ENCODE measurements at regions not wholly inside any gene's neighbourhood (a gene's known extent, or its start where the extent isn't known, plus 50 kb on each side); places are given as distances from the start of the nearest gene placed in this dataset.

GRCh38 chr3:27010834-27011233 lies 358.3 kb downstream of the NEK10 start:
- no peak overlapping the region for H3K27ac Mint-ChIP-seq
- H3K36me3 Mint-ChIP-seq, result no peaks in the 10 kb centered on the region
- peaks cover 0 to 13% (median 0%) of the 10 kb centered on the region in 11 donors for H3K9me3 Mint-ChIP-seq
- Histone ChIP-seq H3K36me3 (ENCODE audit: control insufficient read depth in 2 of 3, insufficient read depth in 3 of 3, low read length in 3 of 3) (no peaks in the 10 kb centered on the region), H3K27ac (ENCODE audit: low read depth, low read length) (no peak overlapping the region), H3K4me1 (ENCODE audit: control insufficient read depth in 2 of 2, insufficient read depth in 2 of 2, low read length in 2 of 2) (no peaks in the 10 kb centered on the region), H3K4me3 (ENCODE audit: low read length) (no peak overlapping the region), H3K9me3 (ENCODE audit: control insufficient read depth in 2 of 3, low read length in 3 of 3) (no peaks in the 10 kb centered on the region), H3K27me3 (ENCODE audit: control insufficient read depth in 2 of 2, insufficient read depth in 2 of 2, low read length in 2 of 2) (no peaks in the 10 kb centered on the region)
- ATAC-seq (no peak), DNase-seq (no peak)
- ChIA-PET CTCF (no interaction called here), POLR2A (no interaction called here)
- peaks cover 0 to 2% (median 0%) of the 10 kb centered on the region in 7 donors for H3K4me1 Mint-ChIP-seq
- intact Hi-C loops (cut with micrococcal nuclease), result no loop called here
- no peak overlapping the region for H3K4me3 Mint-ChIP-seq
- peaks cover 0 to 8% (median 0%) of the 10 kb centered on the region in 5 donors for H3K27me3 Mint-ChIP-seq

- intact Hi-C loops (cut with micrococcal nuclease), result no loop called here
- no peak overlapping the region for H3K27ac Mint-ChIP-seq
These were observed 347.0 kb downstream of the NEK10 start for GRCh38 chr3:27022096-27022761.

DNA sequence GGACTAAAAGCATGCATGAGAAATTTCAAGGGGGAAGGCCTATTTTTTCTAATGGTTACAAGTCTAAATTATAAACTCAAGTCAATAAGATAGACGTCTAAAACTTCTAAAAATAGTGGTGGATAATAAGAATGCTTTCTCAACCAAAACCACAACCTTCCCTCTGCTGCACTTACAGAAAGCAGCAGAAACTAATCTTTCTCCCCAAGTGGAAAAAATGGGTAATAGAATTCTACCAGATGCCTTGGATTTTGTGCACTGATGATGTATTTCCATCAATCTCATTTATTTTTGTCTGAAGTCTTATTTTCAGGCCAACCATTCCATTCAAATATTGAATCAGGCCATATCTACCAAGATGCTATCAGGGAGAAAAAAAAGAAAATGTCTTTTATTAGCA lies 344.7 kb downstream of the NEK10 start:
- no peaks in the 10 kb centered on the region for H3K36me3 ChIP-seq (ENCODE audit: control insufficient read depth in 2 of 3, insufficient read depth in 3 of 3, low read length in 3 of 3)
- H3K4me3 ChIP-seq (ENCODE audit: low read length), result no peak overlapping the region
- no peak for ATAC-seq
- peaks cover 0 to 14% (median 4%) of the 10 kb centered on the region in 11 donors for H3K9me3 Mint-ChIP-seq
- no peak for DNase-seq
- no peaks in the 10 kb centered on the region for H3K4me1 ChIP-seq (ENCODE audit: control insufficient read depth in 2 of 2, insufficient read depth in 2 of 2, low read length in 2 of 2)
- H3K27me3 ChIP-seq (ENCODE audit: control insufficient read depth in 2 of 2, insufficient read depth in 2 of 2, low read length in 2 of 2), result no peaks in the 10 kb centered on the region
- no peaks in the 10 kb centered on the region for H3K4me1 Mint-ChIP-seq
- intact Hi-C loops (cut with micrococcal nuclease), result no loop called here
- peaks cover 0 to 5% (median 0%) of the 10 kb centered on the region in 5 donors for H3K27me3 Mint-ChIP-seq
- no peaks in the 10 kb centered on the region for H3K36me3 Mint-ChIP-seq
- no peak overlapping the region for H3K27ac Mint-ChIP-seq
- CTCF ChIA-PET, result no interaction called here
- no peak overlapping the region for H3K4me3 Mint-ChIP-seq
- no peak overlapping the region for H3K27ac ChIP-seq (ENCODE audit: low read depth, low read length)
- H3K9me3 ChIP-seq (ENCODE audit: control insufficient read depth in 2 of 3, low read length in 3 of 3), result no peaks in the 10 kb centered on the region
- POLR2A ChIA-PET, result no interaction called here

More at GRCh38 chr3:27022096-27022761, 347.0 kb downstream of the NEK10 start:
- Histone ChIP-seq H3K36me3 (ENCODE audit: control insufficient read depth in 2 of 3, insufficient read depth in 3 of 3, low read length in 3 of 3) (no peaks in the 10 kb centered on the region), H3K9me3 (ENCODE audit: control insufficient read depth in 2 of 3, low read length in 3 of 3) (no peaks in the 10 kb centered on the region), H3K4me3 (ENCODE audit: low read length) (no peak overlapping the region), H3K27ac (ENCODE audit: low read depth, low read length) (no peak overlapping the region), H3K27me3 (ENCODE audit: control insufficient read depth in 2 of 2, insufficient read depth in 2 of 2, low read length in 2 of 2) (no peaks in the 10 kb centered on the region), H3K4me1 (ENCODE audit: control insufficient read depth in 2 of 2, insufficient read depth in 2 of 2, low read length in 2 of 2) (no peaks in the 10 kb centered on the region)
- no peaks in the 10 kb centered on the region for H3K36me3 Mint-ChIP-seq
- ATAC-seq, result no peak
- no peak overlapping the region for H3K4me3 Mint-ChIP-seq
- no peak for DNase-seq
- no peaks in the 10 kb centered on the region for H3K4me1 Mint-ChIP-seq
- ChIA-PET CTCF (interaction anchor here (0.5 kb wide), 1 partner anchor 13 kb away, joined by 3 read pairs; no protein-coding TSS in a partner anchor), POLR2A (no interaction called here)
- no peaks in the 10 kb centered on the region for H3K27me3 Mint-ChIP-seq
- H3K9me3 Mint-ChIP-seq, result peaks cover 0 to 13% (median 3%) of the 10 kb centered on the region in 11 donors

GRCh38 chr3:27025718-27026117 lies 343.5 kb downstream of the NEK10 start:
- H3K4me1 Mint-ChIP-seq, result no peaks in the 10 kb centered on the region
- POLR2A ChIA-PET, result no interaction called here
- Histone ChIP-seq H3K27ac (ENCODE audit: low read depth, low read length) (no peak overlapping the region), H3K4me1 (ENCODE audit: control insufficient read depth in 2 of 2, insufficient read depth in 2 of 2, low read length in 2 of 2) (no peaks in the 10 kb centered on the region), H3K4me3 (ENCODE audit: low read length) (no peak overlapping the region), H3K36me3 (ENCODE audit: control insufficient read depth in 2 of 3, insufficient read depth in 3 of 3, low read length in 3 of 3) (no peaks in the 10 kb centered on the region), H3K27me3 (ENCODE audit: control insufficient read depth in 2 of 2, insufficient read depth in 2 of 2, low read length in 2 of 2) (no peaks in the 10 kb centered on the region), H3K9me3 (ENCODE audit: control insufficient read depth in 2 of 3, low read length in 3 of 3) (no peaks in the 10 kb centered on the region)
- H3K27me3 Mint-ChIP-seq, result peaks cover 0 to 5% (median 0%) of the 10 kb centered on the region in 5 donors
- H3K27ac Mint-ChIP-seq, result no peak overlapping the region
- ATAC-seq (no peak), DNase-seq (no peak)
- no peaks in the 10 kb centered on the region for H3K36me3 Mint-ChIP-seq
- intact Hi-C loops (cut with micrococcal nuclease), result no loop called here
- CTCF ChIA-PET, result no interaction called here
- H3K9me3 Mint-ChIP-seq, result peaks cover 0 to 13% (median 4%) of the 10 kb centered on the region in 11 donors
- no peak overlapping the region for H3K4me3 Mint-ChIP-seq

- no peaks in the 10 kb centered on the region for H3K4me1 Mint-ChIP-seq
- H3K4me1 ChIP-seq (ENCODE audit: control insufficient read depth in 2 of 2, insufficient read depth in 2 of 2, low read length in 2 of 2), result no peaks in the 10 kb centered on the region
- no peak for ATAC-seq
- no peaks in the 10 kb centered on the region for H3K36me3 Mint-ChIP-seq
- peaks cover 0 to 11% (median 3%) of the 10 kb centered on the region in 11 donors for H3K9me3 Mint-ChIP-seq
- H3K27ac ChIP-seq (ENCODE audit: low read depth, low read length), result no peak overlapping the region
- H3K4me3 Mint-ChIP-seq, result no peak overlapping the region
- no peak overlapping the region for H3K4me3 ChIP-seq (ENCODE audit: low read length)
- no peaks in the 10 kb centered on the region for H3K36me3 ChIP-seq (ENCODE audit: control insufficient read depth in 2 of 3, insufficient read depth in 3 of 3, low read length in 3 of 3)
- peaks cover 0 to 5% (median 0%) of the 10 kb centered on the region in 5 donors for H3K27me3 Mint-ChIP-seq
- DNase-seq, result no peak
- no peaks in the 10 kb centered on the region for H3K27me3 ChIP-seq (ENCODE audit: control insufficient read depth in 2 of 2, insufficient read depth in 2 of 2, low read length in 2 of 2)
- ChIA-PET POLR2A (no interaction called here), CTCF (no interaction called here)
- no peak overlapping the region for H3K27ac Mint-ChIP-seq
- intact Hi-C loops (cut with micrococcal nuclease), result no loop called here
- no peaks in the 10 kb centered on the region for H3K9me3 ChIP-seq (ENCODE audit: control insufficient read depth in 2 of 3, low read length in 3 of 3)
These were observed 337.7 kb downstream of the NEK10 start for GRCh38 chr3:27031476-27031875.

DNA sequence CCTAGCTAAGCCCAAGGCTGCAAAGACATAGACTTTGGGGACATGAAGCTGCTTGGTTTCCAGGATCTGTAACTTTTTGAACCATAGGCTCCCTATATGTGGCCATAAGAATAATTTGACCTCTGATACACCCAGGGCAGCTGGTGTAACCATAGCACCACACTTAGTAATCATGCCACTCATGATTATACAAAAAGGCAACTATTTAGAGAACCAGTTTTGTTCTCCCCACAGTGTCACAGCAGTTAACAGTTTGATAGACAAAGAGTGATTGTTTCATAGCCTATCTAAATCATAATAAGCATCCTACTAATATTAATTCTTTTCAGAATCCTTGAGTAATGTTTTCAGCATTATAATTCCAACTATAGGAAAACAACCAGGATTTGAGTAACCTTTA lies 334.9 kb downstream of the NEK10 start:
- Histone ChIP-seq H3K27me3 (ENCODE audit: control insufficient read depth in 2 of 2, insufficient read depth in 2 of 2, low read length in 2 of 2) (no peaks in the 10 kb centered on the region), H3K4me1 (ENCODE audit: control insufficient read depth in 2 of 2, insufficient read depth in 2 of 2, low read length in 2 of 2) (no peaks in the 10 kb centered on the region), H3K4me3 (ENCODE audit: low read length) (no peak overlapping the region), H3K9me3 (ENCODE audit: control insufficient read depth in 2 of 3, low read length in 3 of 3) (no peaks in the 10 kb centered on the region), H3K36me3 (ENCODE audit: control insufficient read depth in 2 of 3, insufficient read depth in 3 of 3, low read length in 3 of 3) (no peaks in the 10 kb centered on the region), H3K27ac (ENCODE audit: low read depth, low read length) (no peak overlapping the region)
- no peak overlapping the region for H3K4me3 Mint-ChIP-seq
- ATAC-seq (no peak), DNase-seq (no peak)
- no peak overlapping the region for H3K27ac Mint-ChIP-seq
- intact Hi-C loops (cut with micrococcal nuclease), result no loop called here
- H3K9me3 Mint-ChIP-seq, result peaks cover 0 to 8% (median 0%) of the 10 kb centered on the region in 11 donors
- CTCF ChIA-PET, result no interaction called here
- H3K36me3 Mint-ChIP-seq, result no peaks in the 10 kb centered on the region
- POLR2A ChIA-PET, result no interaction called here
- no peaks in the 10 kb centered on the region for H3K27me3 Mint-ChIP-seq
- no peaks in the 10 kb centered on the region for H3K4me1 Mint-ChIP-seq

DNA sequence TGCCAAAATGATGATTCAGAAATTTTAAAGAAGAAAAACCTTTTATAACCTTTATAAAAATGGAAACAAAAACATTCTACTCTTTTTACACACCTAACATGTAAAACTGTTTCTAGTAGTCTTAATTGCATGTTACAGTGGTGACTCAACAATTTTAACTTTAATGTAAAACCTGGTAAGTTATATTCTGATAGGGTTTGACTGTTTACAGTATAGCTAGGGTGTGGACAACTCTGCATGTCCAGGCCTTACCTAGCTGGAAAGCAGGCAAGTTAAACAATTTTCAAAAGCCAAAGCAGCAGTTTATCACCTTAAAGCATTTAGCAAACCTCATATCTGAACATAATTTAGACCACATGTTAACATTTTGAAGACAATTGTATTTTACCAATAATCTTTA lies 328.5 kb downstream of the NEK10 start:
- H3K4me1 ChIP-seq (ENCODE audit: control insufficient read depth in 2 of 2, insufficient read depth in 2 of 2, low read length in 2 of 2), result no peaks in the 10 kb centered on the region
- H3K36me3 ChIP-seq (ENCODE audit: control insufficient read depth in 2 of 3, insufficient read depth in 3 of 3, low read length in 3 of 3), result no peaks in the 10 kb centered on the region
- H3K36me3 Mint-ChIP-seq, result no peaks in the 10 kb centered on the region
- peaks cover 0 to 8% (median 0%) of the 10 kb centered on the region in 11 donors for H3K9me3 Mint-ChIP-seq
- H3K4me1 Mint-ChIP-seq, result no peaks in the 10 kb centered on the region
- CTCF ChIA-PET, result no interaction called here
- no peak overlapping the region for H3K4me3 Mint-ChIP-seq
- no peaks in the 10 kb centered on the region for H3K9me3 ChIP-seq (ENCODE audit: control insufficient read depth in 2 of 3, low read length in 3 of 3)
- DNase-seq, result no peak
- H3K27me3 Mint-ChIP-seq, result peaks cover 0 to 6% (median 0%) of the 10 kb centered on the region in 5 donors
- intact Hi-C loops (cut with micrococcal nuclease), result no loop called here
- ATAC-seq, result no peak
- no peak overlapping the region for H3K27ac Mint-ChIP-seq
- H3K4me3 ChIP-seq (ENCODE audit: low read length), result no peak overlapping the region
- H3K27me3 ChIP-seq (ENCODE audit: control insufficient read depth in 2 of 2, insufficient read depth in 2 of 2, low read length in 2 of 2), result no peaks in the 10 kb centered on the region
- no peak overlapping the region for H3K27ac ChIP-seq (ENCODE audit: low read depth, low read length)
- POLR2A ChIA-PET, result no interaction called here

Data from naive thymus-derived CD4-positive, alpha-beta T cell (primary cell).